HG02798 (cell line): ENCODE measurements at regions not wholly inside any gene's neighbourhood (a gene's known extent, or its start where the extent isn't known, plus 50 kb on each side); places are given as distances from the start of the nearest gene placed in this dataset.

ENCODE experiments used
- ATAC-seq: cut with Tn5 transposase; IDR thresholded peaks from one replicate; pipeline ENCODE4 v1.9.1; 2021; ENCODE audit warnings: mild to moderate bottlenecking; ENCODE audit not compliant: unreplicated experiment, poor library complexity

- no peak for ATAC-seq
Measured at GRCh38 chr11:10386861-10387205, 68.2 kb upstream of the AMPD3 start.

- no peak for ATAC-seq
Measured at GRCh38 chr11:10387206-10388083, 67.6 kb upstream of the AMPD3 start.

- ATAC-seq = no peak
Measured at GRCh38 chr11:10388101-10388500, 67.0 kb upstream of the AMPD3 start.

- no peak for ATAC-seq
Measured at GRCh38 chr11:10388574-10388973, 66.5 kb upstream of the AMPD3 start.

GRCh38 chr11:10390375-10390774, 64.7 kb upstream of the AMPD3 start:
- ATAC-seq = no peak

GRCh38 chr11:10392095-10393079, 62.7 kb upstream of the AMPD3 start:
- ATAC-seq = no peak

GRCh38 chr11:10394229-10395101, 60.6 kb upstream of the AMPD3 start:
- ATAC-seq = no peak

GRCh38 chr11:10395166-10395897, 59.7 kb upstream of the AMPD3 start:
- no peak for ATAC-seq

- ATAC-seq = no peak
Measured at GRCh38 chr11:10396771-10397170, 58.3 kb upstream of the AMPD3 start.

- ATAC-seq = no peak
Measured at GRCh38 chr11:10397226-10397987, 57.7 kb upstream of the AMPD3 start.

- ATAC-seq = no peak
Measured at GRCh38 chr11:10398525-10398924, 56.5 kb upstream of the AMPD3 start.

- no peak for ATAC-seq
Measured at GRCh38 chr11:10400856-10401255, 54.2 kb upstream of the AMPD3 start.

- ATAC-seq = no peak
Measured at GRCh38 chr11:10401256-10401655, 53.8 kb upstream of the AMPD3 start.

GRCh38 chr11:10401696-10402392, 53.2 kb upstream of the AMPD3 start:
- no peak for ATAC-seq
